NCI-H2196 (cell line): ENCODE measurements at regions not wholly inside any gene's neighbourhood (a gene's known extent, or its start where the extent isn't known, plus 50 kb on each side); places are given as distances from the start of the nearest gene placed in this dataset.

Experiments
- DNase-seq: peaks from one replicate; lab custom pipeline; 2025; ENCODE audit not compliant: unreplicated experiment; lab: John Stamatoyannopoulos, UW

DNA sequence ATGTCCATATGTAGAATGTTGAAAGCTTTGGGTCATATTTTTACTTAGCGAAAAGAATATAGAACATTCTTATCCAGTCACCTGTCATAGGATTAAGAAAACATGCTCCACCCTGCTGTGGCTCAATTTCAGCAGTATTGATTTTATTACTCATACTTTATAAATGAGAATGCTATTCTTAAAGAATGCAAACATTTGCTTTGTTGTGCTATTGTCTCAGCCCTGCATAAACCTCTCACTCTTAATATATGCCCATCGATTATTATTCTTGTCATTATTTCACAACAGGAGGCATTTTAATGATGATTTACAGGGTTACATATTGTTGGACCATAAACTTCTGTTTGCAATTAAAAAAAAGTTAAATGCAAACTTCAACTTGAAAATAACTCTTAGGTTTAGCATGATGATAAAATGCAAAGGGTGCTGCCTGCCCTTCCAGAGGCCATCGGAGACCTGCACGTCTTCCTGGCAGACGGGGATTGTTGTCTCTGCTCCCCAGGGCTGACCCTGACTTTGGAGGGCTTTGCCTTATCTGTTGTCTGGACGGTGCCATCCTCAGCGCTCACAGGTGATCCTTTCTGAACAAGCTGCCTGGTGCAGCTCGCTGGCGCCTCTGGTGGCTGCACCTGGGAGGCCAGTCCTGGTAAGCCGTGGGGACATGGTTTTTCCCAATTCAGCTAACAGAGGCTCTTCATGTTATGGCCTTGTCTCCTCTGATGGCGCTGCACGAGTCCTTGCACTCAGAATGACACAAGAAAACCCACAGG, 50.0 kb upstream of the SHH start:
- DNase-seq = no peak
